HG03139 (cell line): ENCODE measurements at regions not wholly inside any gene's neighbourhood (a gene's known extent, or its start where the extent isn't known, plus 50 kb on each side); places are given as distances from the start of the nearest gene placed in this dataset.

Source experiments
- ATAC-seq: cut with Tn5 transposase; IDR thresholded peaks from one replicate; pipeline ENCODE4 v1.9.1; 2021; ENCODE audit not compliant: unreplicated experiment

DNA sequence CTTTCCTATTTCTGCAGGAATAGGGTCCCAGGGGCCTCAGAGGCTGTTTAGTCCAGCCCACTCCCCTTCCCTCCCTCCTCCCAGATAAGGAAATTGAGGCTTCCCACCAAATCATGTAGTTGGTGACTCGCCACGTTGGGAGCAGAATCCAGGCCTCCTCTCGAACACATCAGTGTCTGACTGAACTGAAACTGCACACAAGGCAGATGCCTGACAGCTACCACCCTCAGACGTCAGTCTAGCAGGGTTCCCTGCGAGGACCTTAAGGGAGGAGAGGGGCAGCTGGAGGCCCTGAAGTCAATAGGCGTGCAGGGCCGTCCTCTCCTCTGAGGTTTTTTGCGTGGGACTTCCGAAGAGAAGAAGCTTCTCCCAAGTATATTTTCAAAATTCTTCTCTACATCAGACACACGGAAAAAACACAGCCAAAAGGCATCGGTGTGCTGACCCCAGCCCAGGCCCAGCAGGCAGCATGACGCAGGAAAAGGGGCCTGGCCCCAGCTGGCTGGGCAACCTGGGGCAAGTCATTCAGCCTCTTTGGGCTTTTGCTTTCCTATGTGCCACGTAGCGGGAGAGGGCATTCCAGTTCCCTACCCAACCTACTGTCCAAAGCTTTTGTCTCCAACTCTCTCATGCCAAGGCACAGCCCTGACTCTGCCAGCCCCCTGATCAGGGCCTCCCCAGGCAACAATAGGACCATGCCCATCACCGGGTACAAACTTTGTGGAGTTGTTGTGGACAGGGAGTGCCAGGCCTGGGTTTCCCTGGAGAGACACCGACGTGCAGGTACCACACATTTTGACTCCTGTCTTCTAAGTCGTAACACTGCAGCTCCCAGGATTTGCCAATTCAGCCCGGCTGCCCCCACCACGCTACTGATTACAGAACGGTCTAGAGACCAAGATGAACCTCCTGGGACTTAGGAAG, 283.1 kb downstream of the XXYLT1 start:
- ATAC-seq, result no peak

DNA sequence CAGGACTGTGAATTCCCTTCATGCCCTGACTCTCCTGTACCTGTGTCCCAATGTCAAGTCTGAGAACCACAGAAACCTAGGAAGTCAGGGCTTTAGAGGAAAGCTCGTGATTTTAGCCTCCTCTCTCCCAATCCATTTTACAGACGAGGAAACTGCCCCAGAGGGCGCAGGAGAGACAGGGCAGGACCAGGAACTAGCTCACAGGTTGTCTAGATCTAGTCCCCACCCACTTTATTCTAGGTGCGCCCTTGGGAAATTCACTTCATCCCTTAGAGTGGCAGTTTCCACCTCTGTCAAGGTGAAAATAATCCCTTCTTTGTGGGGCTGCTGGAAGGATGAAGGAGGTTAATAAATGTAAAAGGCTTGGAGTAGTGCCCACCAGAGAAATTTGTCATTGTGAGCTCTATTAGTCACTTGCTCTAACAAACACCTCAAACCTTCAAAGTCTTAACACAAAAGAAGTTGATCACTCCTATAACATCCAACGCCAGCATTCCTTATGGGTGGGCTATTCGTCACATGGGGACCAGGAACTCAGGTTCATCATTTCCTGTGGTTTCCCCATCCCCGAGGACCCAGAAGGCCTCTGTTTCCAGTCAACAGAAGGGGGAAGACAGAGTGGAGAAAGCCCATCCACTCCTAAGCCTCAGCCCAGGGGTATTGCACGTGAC, 282.3 kb downstream of the XXYLT1 start:
- no peak for ATAC-seq

DNA sequence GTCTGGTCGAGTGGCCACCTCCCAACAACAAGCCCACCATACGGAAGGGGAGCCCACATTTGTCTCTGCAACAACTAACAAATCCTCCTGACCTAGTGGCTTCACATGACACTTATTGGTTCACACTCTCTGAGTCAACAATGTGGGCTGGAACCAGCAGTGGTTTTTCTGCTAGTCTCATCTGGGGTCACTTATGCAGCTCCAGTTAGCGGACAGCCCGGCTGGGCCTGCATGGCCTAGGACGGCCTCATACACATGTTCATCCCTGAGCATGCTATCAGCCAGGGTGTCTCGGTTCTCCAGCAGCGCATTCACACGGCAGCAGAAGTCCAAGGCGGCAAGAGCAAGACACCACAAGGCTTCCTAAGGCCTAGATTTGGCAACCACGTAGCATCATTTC, 281.7 kb downstream of the XXYLT1 start:
- ATAC-seq, result no peak

DNA sequence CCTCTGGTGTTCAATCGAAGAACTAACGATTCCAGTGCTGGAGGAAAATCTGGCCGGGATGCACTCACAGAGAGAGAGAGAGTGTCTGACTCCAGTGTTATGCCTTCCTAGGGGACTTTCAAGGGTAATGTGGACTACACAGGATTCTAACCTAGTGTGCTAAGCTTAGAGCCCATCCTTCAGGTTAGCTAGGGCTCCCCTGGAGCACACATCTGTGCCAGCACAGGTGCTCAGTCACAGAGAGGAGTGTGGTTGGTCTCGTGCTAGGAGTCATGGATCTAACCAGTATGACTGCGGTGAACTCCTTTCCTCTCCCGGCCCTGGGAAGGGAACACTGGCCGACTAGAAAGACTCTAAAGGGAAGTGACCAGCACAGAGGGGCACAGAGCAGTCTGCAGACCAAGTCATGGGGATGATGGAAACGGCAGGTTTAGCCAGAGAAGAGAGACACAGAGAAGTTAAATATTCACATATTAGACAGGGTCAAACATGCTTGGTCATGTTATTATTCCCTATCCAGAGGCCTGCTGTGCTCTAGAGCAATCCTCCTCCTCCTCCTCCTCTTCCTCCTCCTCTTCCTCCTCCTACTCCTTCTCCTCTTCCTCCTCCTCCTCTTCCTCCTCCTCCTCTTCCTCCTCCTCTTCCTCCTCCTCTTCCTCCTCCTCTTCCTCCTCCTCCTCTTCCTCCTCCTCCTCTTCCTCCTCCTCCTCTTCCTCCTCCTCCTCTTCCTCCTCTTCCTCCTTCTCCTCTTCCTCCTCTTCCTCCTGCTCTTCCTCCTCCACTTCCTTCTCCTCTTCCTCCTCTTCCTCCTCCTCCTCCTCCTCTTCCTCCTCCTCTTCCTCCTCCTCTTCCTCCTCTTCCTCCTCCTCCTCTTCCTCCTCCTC, 280.3 kb downstream of the XXYLT1 start:
- no peak for ATAC-seq

DNA sequence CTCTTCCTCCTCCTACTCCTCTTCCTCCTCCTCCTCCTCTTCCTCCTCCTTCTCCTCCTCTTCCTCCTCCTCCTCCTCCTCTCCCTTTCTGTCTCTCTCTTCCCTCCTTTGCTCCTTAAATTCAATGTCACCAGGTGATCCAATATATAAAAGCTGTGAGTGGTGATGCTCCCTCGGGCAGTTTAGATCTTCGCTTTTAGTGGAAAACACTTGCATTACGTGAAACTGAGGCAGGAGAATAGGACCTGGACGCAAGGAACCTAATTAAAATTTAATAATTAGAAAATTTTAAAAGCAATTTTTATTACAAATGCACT, 279.7 kb downstream of the XXYLT1 start:
- no peak for ATAC-seq

DNA sequence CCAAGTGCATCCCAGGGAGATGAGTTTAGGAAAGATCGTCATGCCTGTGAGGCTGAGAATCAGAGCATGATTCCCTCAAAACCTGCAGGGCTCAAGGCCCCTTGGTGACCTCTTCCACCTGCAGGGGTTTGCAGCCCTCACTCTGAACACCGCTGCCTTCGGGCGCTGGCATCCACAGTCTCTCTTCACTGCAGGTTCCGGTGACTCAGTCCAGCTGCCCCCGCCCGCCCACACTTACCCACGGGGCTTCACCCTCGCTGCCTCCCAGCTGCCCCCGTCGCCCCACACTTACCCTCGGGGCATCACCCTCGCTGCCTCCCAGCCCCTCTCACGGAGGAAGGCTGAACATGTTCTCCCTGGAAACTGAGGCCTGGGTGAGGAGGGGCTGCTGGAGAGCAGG, 277.1 kb downstream of the XXYLT1 start:
- no peak for ATAC-seq

DNA sequence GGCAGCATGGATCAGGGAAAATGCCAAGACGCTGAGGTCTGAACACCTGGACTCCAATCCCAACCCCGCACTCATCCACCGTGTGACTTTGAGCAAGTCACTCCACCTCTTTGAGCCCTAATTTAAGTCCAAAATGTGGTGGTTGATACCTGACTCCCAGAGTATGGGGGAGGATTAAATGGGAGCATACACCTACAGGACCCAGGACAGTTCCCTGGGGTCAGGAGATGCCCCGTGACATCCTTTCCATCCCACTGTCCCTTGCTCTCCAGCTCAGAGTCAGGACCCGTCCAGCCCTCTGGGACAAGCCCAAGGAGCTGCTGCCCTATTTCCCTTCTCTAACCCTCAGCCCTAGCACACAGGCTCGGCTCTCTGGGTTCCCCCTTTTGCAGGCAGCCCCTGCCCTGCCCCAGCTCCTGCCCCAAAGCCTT, 276.4 kb downstream of the XXYLT1 start:
- no peak for ATAC-seq

DNA sequence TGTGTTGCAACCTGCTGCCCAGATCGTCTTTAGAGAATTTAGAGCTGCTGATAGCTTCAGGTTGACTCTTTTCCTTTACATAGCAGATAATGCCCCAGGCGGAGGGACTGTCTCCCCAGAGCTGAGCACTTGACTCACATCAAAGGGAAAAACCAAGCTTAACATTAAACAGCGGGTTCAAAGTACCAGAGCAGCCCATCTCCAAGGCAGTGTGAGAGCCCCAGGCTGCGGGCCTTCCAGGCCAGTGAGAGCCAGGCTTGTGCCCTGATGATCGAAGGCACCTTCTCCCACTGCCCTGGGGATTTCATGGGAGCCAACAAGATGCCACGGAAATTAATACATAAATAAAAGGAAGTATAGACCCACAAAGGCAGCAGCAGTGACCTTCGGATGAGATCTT, 275.6 kb downstream of the XXYLT1 start:
- no peak for ATAC-seq

DNA sequence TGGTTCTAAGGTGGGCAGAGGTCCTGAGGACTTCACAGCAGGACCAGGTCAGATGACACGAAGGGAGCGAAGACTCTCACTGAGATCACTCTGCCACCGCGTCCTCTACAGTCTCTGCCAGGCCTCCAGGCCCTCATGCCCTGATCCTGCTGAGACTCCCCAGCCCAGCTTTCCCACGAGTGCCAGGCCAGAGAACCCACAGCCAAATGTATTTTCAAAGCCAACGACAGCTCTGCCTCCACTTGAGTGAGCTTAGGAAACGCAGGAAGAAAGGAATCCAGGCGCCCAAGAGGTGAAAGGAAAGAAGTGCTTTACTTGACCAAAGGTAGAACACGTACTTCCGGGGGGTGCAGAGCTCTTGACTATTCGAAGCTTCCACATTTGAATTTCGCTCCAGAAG, 275.0 kb downstream of the XXYLT1 start:
- no peak for ATAC-seq

DNA sequence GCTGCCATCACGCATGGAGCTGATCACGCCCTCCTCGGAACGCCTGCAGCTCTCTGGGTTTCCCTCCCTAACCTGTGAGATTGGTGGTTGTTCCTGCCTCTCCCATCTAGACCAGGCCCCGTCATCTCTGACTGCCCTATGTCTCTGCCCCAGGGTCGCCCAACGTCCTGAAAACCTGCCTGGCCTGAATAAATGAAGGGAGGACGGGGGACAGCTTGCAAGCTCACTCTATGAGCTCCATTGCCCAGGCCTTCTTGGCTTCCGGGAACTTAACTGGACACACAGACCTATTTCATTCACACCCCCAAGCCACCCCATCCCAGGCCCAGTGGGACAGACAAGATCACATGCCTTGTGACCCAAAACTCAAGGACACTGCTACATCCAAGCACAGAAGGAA, 274.2 kb downstream of the XXYLT1 start:
- no peak for ATAC-seq

DNA sequence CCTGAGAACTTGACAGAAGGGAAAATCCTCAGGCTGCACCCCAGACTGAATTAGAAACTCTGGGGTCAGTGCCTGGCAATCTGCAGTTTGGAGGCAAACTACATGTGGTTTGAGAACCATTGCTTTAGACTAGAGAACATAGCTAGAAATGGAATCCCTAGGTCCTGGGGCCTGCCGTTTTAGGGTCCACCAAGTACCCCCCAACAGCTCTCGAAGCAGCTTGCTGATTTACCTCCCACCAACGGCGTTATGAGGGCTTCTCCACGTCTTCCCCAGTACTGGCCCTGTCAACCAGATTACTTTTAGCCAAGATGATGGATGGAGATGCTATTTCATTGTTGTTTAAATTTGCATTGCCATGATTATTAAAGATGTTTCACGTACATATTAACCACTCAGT, 272.5 kb downstream of the XXYLT1 start:
- ATAC-seq, result no peak

DNA sequence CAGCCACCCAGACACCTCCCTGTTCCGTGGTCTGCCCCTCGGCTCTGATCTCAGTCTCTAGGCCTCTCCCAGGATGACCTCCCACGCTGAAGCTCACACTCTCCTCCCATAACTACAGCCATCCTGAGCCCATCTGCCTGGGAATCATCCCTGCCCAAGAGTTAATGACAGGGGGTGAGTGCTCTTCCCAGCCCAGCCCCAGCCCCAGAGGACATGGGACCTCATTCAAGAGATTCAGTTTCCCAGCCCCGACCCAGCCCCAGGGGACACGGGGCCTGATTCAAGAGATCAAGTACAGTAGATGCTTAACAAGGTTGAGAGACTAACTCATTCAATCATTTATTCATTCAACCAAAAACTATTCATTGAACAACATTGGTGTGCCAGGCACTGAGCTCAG, 272.0 kb downstream of the XXYLT1 start:
- no peak for ATAC-seq

DNA sequence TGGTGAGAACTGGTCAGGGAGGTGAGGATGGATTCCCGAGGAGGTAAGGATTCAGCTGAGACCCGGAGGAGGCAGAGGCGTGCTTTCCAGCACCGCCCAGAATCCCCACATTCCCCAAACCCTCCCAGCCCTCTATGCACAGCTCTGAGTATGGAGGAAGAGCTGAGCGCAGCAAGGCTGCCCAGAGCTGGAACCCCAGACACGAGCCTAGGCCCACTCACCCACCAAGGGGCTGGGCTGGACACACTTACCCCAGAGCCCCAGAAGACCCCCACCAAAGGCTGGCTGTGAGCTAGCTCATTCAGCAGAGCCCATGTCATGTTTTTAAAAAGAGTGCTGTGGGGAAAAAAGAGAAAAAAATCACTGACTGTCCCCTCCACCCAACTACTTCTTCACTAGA, 271.5 kb downstream of the XXYLT1 start:
- no peak for ATAC-seq

DNA sequence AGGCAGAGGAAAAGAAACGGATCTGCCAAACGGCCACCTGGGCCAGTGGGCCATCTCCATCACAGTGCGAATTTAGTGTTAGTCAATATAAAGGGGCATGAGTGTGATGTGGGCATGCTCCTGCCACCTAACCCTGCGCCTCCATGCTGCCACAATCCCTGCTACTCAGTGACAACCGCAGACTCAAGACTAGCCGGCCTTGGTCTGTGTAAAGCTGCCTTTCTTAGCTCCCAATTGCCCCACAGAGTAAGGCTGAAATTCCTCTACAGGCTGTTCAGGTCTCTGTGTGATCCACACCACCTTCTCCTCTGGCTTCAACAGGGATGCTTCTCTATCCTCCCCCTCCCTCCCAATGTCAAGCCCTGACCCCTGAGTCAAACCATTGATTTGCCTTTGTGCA, 269.7 kb downstream of the XXYLT1 start:
- no peak for ATAC-seq

DNA sequence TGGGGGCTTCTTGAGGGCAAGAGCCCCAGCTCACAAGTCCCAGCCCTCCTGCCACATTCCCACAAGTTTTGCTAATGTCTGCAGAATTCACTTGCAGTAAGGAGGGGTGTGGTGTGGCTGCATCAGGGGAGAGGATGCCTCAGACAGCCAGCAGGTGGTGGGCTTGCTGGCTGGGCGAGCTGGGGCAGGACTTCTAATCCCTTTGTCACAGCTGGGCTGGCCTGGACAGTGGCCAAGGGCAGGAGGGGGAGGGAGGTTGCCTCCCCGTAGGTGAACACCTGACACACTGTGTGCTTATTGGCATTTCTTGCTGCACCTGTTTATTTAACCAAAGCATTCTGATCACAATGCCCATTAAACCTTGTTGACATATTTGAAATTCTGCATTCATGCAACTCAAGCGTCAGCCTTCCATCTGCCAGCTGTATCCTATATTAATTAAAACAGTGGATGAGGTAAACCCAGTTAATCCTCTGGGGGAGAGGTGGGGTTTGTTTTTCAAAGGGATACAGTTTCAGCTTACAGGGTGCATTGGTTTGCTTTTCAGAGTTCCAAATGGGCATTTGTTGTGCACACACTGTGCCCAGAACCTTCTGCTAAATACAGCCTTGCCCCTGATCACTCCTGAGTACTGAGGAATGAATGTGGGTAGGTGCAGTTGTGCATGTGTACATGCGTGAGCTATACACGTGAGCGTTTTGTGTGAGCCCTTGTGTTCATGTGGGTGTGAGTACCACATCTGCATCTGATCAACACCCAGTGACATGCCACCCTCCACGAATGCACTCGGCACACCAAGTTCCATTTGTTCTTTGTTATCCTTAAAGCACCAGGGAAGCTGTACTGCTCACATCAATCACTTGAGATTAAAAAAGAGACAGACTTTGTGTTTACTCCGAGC, 268.7 kb downstream of the XXYLT1 start:
- peak; percentile 75 for ATAC-seq

DNA sequence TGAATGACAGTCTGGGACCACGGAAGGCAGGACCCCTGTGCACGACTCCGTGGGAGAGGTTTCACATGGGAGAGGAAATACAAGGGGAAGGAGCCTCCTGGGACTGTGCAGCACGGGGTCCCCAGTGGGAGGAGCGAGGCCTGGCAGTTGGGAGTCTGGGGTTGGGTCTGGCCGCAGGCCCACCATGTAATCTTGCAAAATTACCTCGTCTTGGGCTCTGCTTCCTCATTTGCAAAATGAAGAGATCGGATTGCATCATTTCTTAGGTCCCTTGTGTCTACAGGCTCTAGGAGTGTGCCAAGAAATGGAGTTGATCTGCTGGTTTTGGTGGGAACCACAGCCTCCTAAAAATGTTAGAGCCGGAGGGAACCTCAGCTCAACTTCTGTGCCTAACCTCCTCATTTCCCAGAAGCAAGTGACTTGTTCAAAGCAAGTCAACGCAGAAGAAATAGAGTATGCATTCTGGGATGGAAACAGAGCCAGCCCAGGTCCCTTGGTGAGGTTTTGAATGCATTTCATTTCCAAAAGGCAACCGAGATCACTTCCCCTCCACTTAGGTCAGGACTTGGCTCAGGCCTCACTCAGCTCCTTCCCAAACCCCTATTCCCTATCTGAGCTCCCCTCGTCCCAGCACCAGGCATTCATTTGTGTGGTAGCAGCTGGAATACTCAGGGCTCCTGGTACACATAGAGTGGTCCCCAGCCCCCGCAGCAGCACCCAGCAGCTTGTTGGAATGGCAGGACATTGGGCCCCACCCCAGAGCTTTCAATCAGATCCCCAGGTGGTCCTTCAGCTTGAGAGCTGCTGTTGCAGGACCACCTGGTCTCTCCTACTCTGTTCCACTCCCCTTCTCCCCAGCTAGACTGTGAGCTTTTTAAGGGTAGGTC, 267.7 kb downstream of the XXYLT1 start:
- ATAC-seq, result no peak

DNA sequence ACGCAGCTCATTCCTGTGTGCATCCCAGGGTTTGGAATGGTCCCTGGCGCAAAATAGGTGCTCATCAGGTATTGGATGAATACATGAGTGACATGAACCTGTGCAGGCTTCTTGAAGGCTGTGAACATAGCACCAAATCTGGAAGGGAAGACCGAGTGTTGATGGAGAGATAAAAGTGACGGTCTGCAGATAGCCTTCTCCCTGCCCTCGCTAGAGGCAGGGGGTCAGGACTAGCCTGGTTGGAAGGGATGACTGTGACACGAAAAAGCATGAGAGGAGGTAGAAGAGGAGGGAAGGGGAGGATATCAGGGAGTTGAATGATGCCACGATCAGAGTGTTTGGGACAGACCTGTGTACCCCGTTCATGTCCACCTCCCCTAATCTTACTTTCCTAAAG, 267.1 kb downstream of the XXYLT1 start:
- ATAC-seq, result no peak

DNA sequence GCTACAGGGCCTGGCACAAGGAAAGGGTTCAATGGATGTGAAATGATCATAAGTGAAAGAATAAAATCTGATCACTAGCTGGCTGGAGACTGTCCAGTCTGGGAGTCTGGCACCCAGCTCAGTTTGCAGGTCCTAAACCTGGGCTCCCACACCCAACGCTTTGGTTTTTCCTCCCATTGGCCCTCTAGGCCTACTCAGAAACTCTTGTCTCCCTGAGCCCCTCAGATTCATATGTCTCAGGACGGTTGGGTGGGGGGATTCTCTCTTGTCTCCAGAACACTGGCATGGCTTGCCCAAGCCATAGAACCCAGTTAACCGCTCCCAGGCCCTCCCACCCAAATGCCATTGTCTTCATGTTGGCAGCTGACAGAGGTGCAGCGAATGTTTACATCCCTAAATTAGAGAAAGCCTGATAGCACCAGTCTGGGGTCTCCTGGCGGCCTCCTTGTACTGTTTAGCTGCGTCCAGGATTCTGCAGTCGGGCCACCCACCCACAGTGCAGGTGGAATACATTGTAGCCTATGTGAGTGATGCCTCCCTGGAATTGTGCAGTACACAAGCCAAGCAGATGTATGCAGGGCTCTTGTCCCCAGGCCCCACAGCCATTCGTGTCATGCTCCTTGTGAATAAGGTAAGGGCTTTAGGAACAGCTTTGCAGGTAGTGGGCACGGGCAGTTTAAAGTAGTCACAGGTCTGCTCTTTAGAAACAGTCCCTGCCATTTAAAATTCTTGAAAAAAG, 266.3 kb downstream of the XXYLT1 start:
- no peak for ATAC-seq

DNA sequence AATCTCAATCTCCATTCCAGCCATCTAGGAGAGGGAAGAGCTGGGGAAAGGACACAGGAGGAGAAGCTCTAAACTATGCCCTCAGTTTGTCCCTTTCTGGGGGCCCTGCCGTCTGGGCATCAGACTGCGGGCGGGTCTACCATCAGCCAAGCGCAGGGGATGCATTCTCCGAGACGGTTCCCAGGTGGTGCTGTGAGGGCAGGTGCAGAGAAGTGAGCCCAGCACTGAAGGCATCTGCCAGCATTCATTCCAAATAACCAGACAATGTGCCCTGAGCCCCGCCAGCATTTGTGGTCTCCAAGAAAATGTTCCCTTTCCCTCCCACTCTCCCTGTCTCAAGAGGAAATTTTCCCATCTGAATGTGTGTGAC, 265.7 kb downstream of the XXYLT1 start:
- ATAC-seq, result no peak
